B cell (primary cell): ENCODE measurements at regions not wholly inside any gene's neighbourhood (a gene's known extent, or its start where the extent isn't known, plus 50 kb on each side); places are given as distances from the start of the nearest gene placed in this dataset.

Experiments
- EZH2 ChIP-seq: IDR thresholded peaks from 2 replicates; pipeline ENCODE4 v1.6.1; 2012; ENCODE audit warnings: borderline replicate concordance, low read depth, mild to moderate bottlenecking, moderate library complexity, low read length; ENCODE audit not compliant: insufficient read depth, poor library complexity, severe bottlenecking
- TF ChIP-seq, protein P1 (sequence below): fragments of 200-600 bp; IDR thresholded peaks from one replicate; pipeline ENCODE4 v1.8.0; 2022; ENCODE audit warnings: antibody characterized with exemption, mild to moderate bottlenecking

DNA sequence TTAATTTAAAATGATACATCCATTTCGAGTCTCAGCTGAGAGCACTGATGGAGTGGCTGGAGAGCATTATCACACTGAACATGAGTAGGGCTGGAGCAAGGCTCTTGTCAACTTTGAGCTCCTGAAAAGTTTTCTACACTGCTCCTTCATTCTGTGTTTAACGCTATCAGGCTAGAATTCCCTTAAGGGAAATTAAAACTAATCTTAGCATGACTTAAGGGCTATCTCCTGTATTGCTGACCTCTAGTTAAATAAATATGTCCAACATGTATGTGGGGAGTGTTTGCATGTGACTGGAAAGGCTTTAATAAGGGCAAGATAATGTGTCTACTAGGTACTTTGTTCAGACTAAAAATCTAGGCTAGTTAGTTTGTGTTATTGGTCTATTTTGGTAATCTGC, 116.7 kb upstream of the CAND1 start:
- TF ChIP-seq, protein P1, sequence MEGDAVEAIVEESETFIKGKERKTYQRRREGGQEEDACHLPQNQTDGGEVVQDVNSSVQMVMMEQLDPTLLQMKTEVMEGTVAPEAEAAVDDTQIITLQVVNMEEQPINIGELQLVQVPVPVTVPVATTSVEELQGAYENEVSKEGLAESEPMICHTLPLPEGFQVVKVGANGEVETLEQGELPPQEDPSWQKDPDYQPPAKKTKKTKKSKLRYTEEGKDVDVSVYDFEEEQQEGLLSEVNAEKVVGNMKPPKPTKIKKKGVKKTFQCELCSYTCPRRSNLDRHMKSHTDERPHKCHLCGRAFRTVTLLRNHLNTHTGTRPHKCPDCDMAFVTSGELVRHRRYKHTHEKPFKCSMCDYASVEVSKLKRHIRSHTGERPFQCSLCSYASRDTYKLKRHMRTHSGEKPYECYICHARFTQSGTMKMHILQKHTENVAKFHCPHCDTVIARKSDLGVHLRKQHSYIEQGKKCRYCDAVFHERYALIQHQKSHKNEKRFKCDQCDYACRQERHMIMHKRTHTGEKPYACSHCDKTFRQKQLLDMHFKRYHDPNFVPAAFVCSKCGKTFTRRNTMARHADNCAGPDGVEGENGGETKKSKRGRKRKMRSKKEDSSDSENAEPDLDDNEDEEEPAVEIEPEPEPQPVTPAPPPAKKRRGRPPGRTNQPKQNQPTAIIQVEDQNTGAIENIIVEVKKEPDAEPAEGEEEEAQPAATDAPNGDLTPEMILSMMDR = no peak
- TF ChIP-seq EZH2 = no peak
